Fibroblast of lung (primary cell): ENCODE measurements at regions not wholly inside any gene's neighbourhood (a gene's known extent, or its start where the extent isn't known, plus 50 kb on each side); places are given as distances from the start of the nearest gene placed in this dataset.

Experiments
- CTCF ChIP-seq, 2 donors: IDR thresholded peaks in 1 of 2; conservative IDR thresholded peaks in 1 of 2; 1 replicate in 1 of 2; 2 replicates in 1 of 2; pipeline ENCODE4 v1.5.1; 2011 to 2012; ENCODE audit warnings: low read length in 2 of 2, control low read depth in 1 of 2, inconsistent platforms in 1 of 2, low read depth in 1 of 2, mild to moderate bottlenecking in 1 of 2
- EZH2 ChIP-seq: IDR thresholded peaks from 2 replicates; pipeline ENCODE4 v1.5.1; 2012; ENCODE audit warnings: low read length, control low read depth, mild to moderate bottlenecking; ENCODE audit errors: missing control alignments

GRCh38 chr4:163804001-163804400, 309.5 kb downstream of the TMA16 start:
- no peak for TF ChIP-seq CTCF (conservative IDR thresholded peaks at IDR 0.05 in 1 of 2, IDR thresholded peaks at IDR 0.05 in 1 of 2; ENCODE audit: low read depth in 1 of 2, low read length in 2 of 2)
- TF ChIP-seq EZH2 = no peak
